ENCODE measurements at regions not wholly inside any gene's neighbourhood (a gene's known extent, or its start where the extent isn't known, plus 50 kb on each side); places are given as distances from the start of the nearest gene placed in this dataset.

GRCh38 chr2:235247001-235247400 lies 246.8 kb upstream of the AGAP1 start:
- Histone ChIP-seq H3K9me3 (no peaks in the 10 kb centered on the region), H3K27ac (no peak overlapping the region), H3K4me1 (no peaks in the 10 kb centered on the region), H3K4me3 (no peak overlapping the region), H3K36me3 (no peaks in the 10 kb centered on the region), H3K27me3 (replicated peaks in 1 of 7) (peaks cover 0 to 37% (median 0%) of the 10 kb centered on the region in 7 donors)
- 73 to 91% (median 86%) methylated on average over 1 of the region's 1 CpG for WGBS, 5 donors
- no peak for DNase-seq
- TF ChIP-seq POLR2A (IDR thresholded peaks at IDR 0.05): no peak
- no peak for TF ChIP-seq CTCF (IDR thresholded peaks at IDR 0.05 in 8 of 11, conservative IDR thresholded peaks at IDR 0.05 in 3 of 11)
- no peak for TF ChIP-seq POLR2AphosphoS5 (IDR thresholded peaks at IDR 0.05)
- intact Hi-C loops (cut with DNase I; ENCODE audit: low total_unique reads): no loop called here

- no peak for DNase-seq
- H3K4me3 ChIP-seq: no peak overlapping the region
Measured at GRCh38 chr2:235255693-235256092, 238.2 kb upstream of the AGAP1 start.

GRCh38 chr2:235257590-235257989 lies 236.3 kb upstream of the AGAP1 start:
- no peaks in the 10 kb centered on the region for H3K4me1 ChIP-seq
- intact Hi-C loops (cut with DNase I; ENCODE audit: low total_unique reads): no loop called here
- 88 to 100% (median 96%) methylated on average over 1 of the region's 1 CpG for WGBS, 5 donors
- no peak for DNase-seq
- no peaks in the 10 kb centered on the region for H3K9me3 ChIP-seq
- H3K36me3 ChIP-seq: no peaks in the 10 kb centered on the region
- H3K4me3 ChIP-seq: no peak overlapping the region
- TF ChIP-seq POLR2AphosphoS5 (IDR thresholded peaks at IDR 0.05) (no peak), POLR2A (IDR thresholded peaks at IDR 0.05) (no peak), CTCF (IDR thresholded peaks at IDR 0.05 in 8 of 11, conservative IDR thresholded peaks at IDR 0.05 in 3 of 11) (no peak)
- peaks cover 0 to 14% (median 0%) of the 10 kb centered on the region in 7 donors for H3K27me3 ChIP-seq (replicated peaks in 1 of 7)
- H3K27ac ChIP-seq: no peak overlapping the region

More at GRCh38 chr2:235255693-235256092, 238.2 kb upstream of the AGAP1 start:
- H3K27me3 ChIP-seq (replicated peaks in 1 of 7): peaks cover 0 to 10% (median 0%) of the 10 kb centered on the region in 7 donors
- no peak for TF ChIP-seq POLR2A (IDR thresholded peaks at IDR 0.05)
- TF ChIP-seq CTCF (IDR thresholded peaks at IDR 0.05 in 8 of 11, conservative IDR thresholded peaks at IDR 0.05 in 3 of 11): no peak
- no peak for TF ChIP-seq POLR2AphosphoS5 (IDR thresholded peaks at IDR 0.05)
- H3K36me3 ChIP-seq: no peaks in the 10 kb centered on the region
- no peaks in the 10 kb centered on the region for H3K9me3 ChIP-seq
- H3K4me1 ChIP-seq: no peaks in the 10 kb centered on the region
- WGBS, 5 donors: 7 to 20% (median 7%) methylated on average over 5 of the region's 5 CpGs
- intact Hi-C loops (cut with DNase I; ENCODE audit: low total_unique reads): no loop called here
- no peak overlapping the region for H3K27ac ChIP-seq

GRCh38 chr2:235262750-235263149 lies 231.1 kb upstream of the AGAP1 start:
- intact Hi-C loops (cut with DNase I; ENCODE audit: low total_unique reads): no loop called here
- H3K4me1 ChIP-seq: peaks cover 0 to 4% (median 0%) of the 10 kb centered on the region in 6 donors
- DNase-seq: no peak
- TF ChIP-seq CTCF (IDR thresholded peaks at IDR 0.05 in 8 of 11, conservative IDR thresholded peaks at IDR 0.05 in 3 of 11) (no peak), POLR2AphosphoS5 (IDR thresholded peaks at IDR 0.05) (no peak), POLR2A (IDR thresholded peaks at IDR 0.05) (no peak)
- H3K9me3 ChIP-seq: no peaks in the 10 kb centered on the region
- H3K36me3 ChIP-seq: no peaks in the 10 kb centered on the region
- H3K4me3 ChIP-seq: no peak overlapping the region
- WGBS, 5 donors: 69 to 89% (median 81%) methylated on average over 4 of the region's 4 CpGs
- H3K27me3 ChIP-seq (replicated peaks in 1 of 7): peaks cover 0 to 54% (median 6%) of the 10 kb centered on the region in 7 donors
- peak overlapping the region in 4 of 8 donors; percentile 9 to 54 (median 30) for H3K27ac ChIP-seq

All from spleen (tissue), 11 donors.